AG04449 (cell line): ENCODE measurements at regions not wholly inside any gene's neighbourhood (a gene's known extent, or its start where the extent isn't known, plus 50 kb on each side); places are given as distances from the start of the nearest gene placed in this dataset.

Experiments
- CTCF ChIA-PET: fragments of 350-600 bp; formaldehyde crosslinking; extraction: SDS; loops from one replicate; lab custom pipeline; 2021; ENCODE audit warnings: antibody characterized with exemption; lab: Yijun Ruan, JAX
- POLR2A ChIA-PET: fragments of 400-600, 350-600 bp; formaldehyde crosslinking; extraction: SDS; loops from one replicate; lab custom pipeline; 2020; ENCODE audit warnings: antibody characterized with exemption, inconsistent platforms; lab: Yijun Ruan, JAX
- DNase-seq: peaks from one replicate; pipeline ENCODE4 v3.0.0-alpha.2; 2010; ENCODE audit warnings: low read depth, low spot score
- H3K4me3 ChIP-seq: 2 replicates; pipeline ENCODE4 v1.5.1; 2011; ENCODE audit warnings: low read depth, mild to moderate bottlenecking, control low read depth, low read length
- CTCF ChIP-seq: IDR thresholded peaks from one replicate; pipeline ENCODE4 v1.5.1; 2011; ENCODE audit warnings: mild to moderate bottlenecking, moderate library complexity, low read length, control low read depth, inconsistent platforms; ENCODE audit not compliant: insufficient read depth; ENCODE audit errors: missing control alignments

- ChIA-PET CTCF (interaction anchor here (0.8 to 2.0 kb wide), 3 partner anchors 20 to 997 kb away, joined by 3 to 8 read pairs (median 4); no protein-coding TSS in a partner anchor), POLR2A (no interaction called here)
- no peak overlapping the region for H3K4me3 ChIP-seq
- no peak for DNase-seq
- no peak for TF ChIP-seq CTCF
Observed at GRCh38 chr5:89723907-89724306, 685.6 kb downstream of the CETN3 start.

- ChIA-PET CTCF (interaction anchor here (1.8 to 2.0 kb wide), 2 partner anchors 9 to 993 kb away, joined by 4 to 8 read pairs; no protein-coding TSS in a partner anchor), POLR2A (no interaction called here)
- DNase-seq = no peak
- H3K4me3 ChIP-seq = no peak overlapping the region
- no peak for TF ChIP-seq CTCF
Observed at GRCh38 chr5:89722538-89722937, 687.0 kb downstream of the CETN3 start.

GRCh38 chr5:89721931-89722330, 687.6 kb downstream of the CETN3 start:
- TF ChIP-seq CTCF = no peak
- POLR2A ChIA-PET = no interaction called here
- no peak for DNase-seq
- CTCF ChIA-PET = interaction anchor here (1.2 to 1.8 kb wide), 2 partner anchors 9 to 993 kb away, joined by 3 to 4 read pairs; no protein-coding TSS in a partner anchor
- no peak overlapping the region for H3K4me3 ChIP-seq

GRCh38 chr5:89721353-89721752, 688.2 kb downstream of the CETN3 start:
- CTCF ChIA-PET = interaction anchor here (1.2 to 1.8 kb wide), 2 partner anchors 10 to 992 kb away, joined by 3 to 4 read pairs; no protein-coding TSS in a partner anchor
- POLR2A ChIA-PET = no interaction called here
- no peak overlapping the region for H3K4me3 ChIP-seq
- TF ChIP-seq CTCF = no peak
- DNase-seq = no peak

- TF ChIP-seq CTCF = no peak
- CTCF ChIA-PET = interaction anchor here (1.6 kb wide), 1 partner anchor 8 kb away, joined by 4 read pairs; no protein-coding TSS in a partner anchor
- H3K4me3 ChIP-seq = no peak overlapping the region
- DNase-seq = no peak
- POLR2A ChIA-PET = no interaction called here
Observed at GRCh38 chr5:89712134-89712700, 697.3 kb downstream of the CETN3 start.

GRCh38 chr5:89711526-89711925, 698.0 kb downstream of the CETN3 start:
- no peak overlapping the region for H3K4me3 ChIP-seq
- no peak for DNase-seq
- ChIA-PET CTCF (no interaction called here), POLR2A (no interaction called here)
- no peak for TF ChIP-seq CTCF
